Ammon's horn (tissue), 1 donor: ENCODE measurements at regions not wholly inside any gene's neighbourhood (a gene's known extent, or its start where the extent isn't known, plus 50 kb on each side); places are given as distances from the start of the nearest gene placed in this dataset.
"Not testable (repeated sequence)": the region's sequence is repeated elsewhere in the genome, so short reads cannot be mapped to it uniquely, and the experiment has no call there.

Experiments
- DNase-seq: peaks from one replicate; pipeline ENCODE4 v3.0.0-alpha.2; 2016; ENCODE audit warnings: low spot score

- peak; percentile 25 for DNase-seq
These were observed 61.9 kb downstream of the NPIPB5 start for GRCh38 chr16:22572331-22573224.

DNA sequence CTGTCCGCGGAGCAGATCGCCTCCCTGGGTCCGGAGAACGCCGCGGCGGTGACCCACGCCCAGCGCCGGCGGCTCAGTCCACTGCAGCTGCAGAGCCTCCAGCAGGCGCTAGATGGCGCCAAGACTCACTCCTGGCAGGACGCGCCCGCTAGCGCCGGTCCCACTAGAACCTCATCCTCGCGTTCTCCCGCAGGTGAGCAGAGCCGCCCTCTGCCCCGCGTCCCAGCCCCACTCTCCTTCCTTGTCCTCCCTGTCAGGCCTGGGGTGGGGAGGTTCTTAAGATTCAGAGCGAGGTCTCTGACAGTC lies 62.5 kb downstream of the NPIPB5 start:
- not testable (repeated sequence) for DNase-seq

GRCh38 chr16:22576506-22576905 lies 65.8 kb downstream of the NPIPB5 start:
- DNase-seq, result not testable (repeated sequence)

- not testable (repeated sequence) for DNase-seq
These were observed 72.5 kb downstream of the NPIPB5 start for GRCh38 chr16:22583195-22583594.

- DNase-seq, result not testable (repeated sequence)
These were observed 73.8 kb downstream of the NPIPB5 start for GRCh38 chr16:22584459-22584858.

GRCh38 chr16:22584941-22585340 lies 74.2 kb downstream of the NPIPB5 start:
- DNase-seq, result not testable (repeated sequence)

GRCh38 chr16:22585431-22585830 lies 74.7 kb downstream of the NPIPB5 start:
- DNase-seq, result not testable (repeated sequence)

DNA sequence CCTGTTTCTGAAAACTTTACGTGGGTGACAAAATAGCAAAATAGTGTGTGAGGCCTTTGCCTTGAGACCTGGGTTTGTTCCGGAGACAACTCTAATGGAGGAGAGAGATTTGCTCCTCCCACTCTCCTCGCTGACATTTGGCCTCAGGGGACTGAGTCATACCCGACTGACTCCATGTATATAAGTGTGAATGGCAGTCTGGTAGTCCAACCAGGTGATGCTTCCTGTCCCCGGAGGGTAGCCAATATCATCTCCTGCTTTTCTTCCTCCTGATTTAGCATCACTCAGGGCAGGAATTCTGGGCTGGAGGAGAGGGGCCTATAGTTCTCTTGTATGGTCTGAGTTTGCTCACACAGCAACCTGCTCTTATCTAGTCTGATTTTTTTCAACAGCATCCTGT lies 76.0 kb downstream of the NPIPB5 start:
- not testable (repeated sequence) for DNase-seq

- DNase-seq, result not testable (repeated sequence)
These were observed 79.1 kb downstream of the NPIPB5 start for GRCh38 chr16:22589757-22590156.

- DNase-seq, result not testable (repeated sequence)
These were observed 85.9 kb downstream of the NPIPB5 start for GRCh38 chr16:22596445-22597045.

DNA sequence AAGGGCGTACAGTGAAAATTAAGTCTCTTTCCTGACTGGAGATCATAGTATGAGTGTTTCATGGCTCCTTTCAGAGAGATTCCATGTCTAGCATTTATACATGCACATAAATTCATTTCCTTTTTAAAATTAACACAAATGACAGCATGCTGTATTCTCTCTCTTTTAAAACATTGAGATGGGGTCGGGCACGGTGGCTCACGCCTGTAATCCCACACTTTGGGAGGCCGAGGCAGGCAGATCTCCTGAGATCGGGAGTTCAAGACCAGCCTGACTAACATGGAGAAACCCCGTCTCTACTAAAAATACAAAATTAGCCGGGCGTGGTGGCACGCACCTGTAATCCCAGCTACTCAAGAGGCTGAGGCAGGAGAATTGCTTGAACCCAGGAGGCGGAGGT lies 93.1 kb downstream of the NPIPB5 start:
- not testable (repeated sequence) for DNase-seq

GRCh38 chr16:22606619-22607018 lies 95.9 kb downstream of the NPIPB5 start:
- DNase-seq, result not testable (repeated sequence)

DNA sequence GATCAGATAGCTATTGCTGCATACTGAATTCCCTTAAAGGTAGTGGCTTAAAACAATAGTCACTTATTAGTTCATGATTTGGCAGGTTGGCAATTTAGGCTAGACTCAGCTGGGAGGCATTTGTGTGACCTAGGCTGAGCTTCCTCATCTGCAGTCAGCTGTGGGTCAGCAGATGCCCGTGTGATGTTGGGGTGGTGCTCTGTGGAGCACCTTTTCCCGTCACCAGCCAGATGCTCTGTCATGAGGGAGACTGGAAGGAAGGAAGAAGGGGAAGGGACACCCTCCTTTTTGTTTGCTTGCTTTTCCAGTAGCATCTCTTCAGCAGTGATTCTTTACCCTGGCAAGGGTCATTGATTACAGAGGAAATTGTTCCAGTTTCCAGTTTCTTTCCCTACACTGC lies 99.1 kb downstream of the NPIPB5 start:
- not testable (repeated sequence) for DNase-seq

- DNase-seq, result not testable (repeated sequence)
These were observed 100.4 kb downstream of the NPIPB5 start for GRCh38 chr16:22611128-22611527.

GRCh38 chr16:22614271-22614947 lies 103.7 kb downstream of the NPIPB5 start:
- no peak for DNase-seq

- no peak for DNase-seq
These were observed 108.2 kb downstream of the NPIPB5 start for GRCh38 chr16:22618842-22619241.

- no peak for DNase-seq
These were observed 111.0 kb downstream of the NPIPB5 start for GRCh38 chr16:22621586-22622155.

GRCh38 chr16:22622703-22623102 lies 112.0 kb downstream of the NPIPB5 start:
- no peak for DNase-seq

- no peak for DNase-seq
These were observed 112.7 kb downstream of the NPIPB5 start for GRCh38 chr16:22623351-22623781.

DNA sequence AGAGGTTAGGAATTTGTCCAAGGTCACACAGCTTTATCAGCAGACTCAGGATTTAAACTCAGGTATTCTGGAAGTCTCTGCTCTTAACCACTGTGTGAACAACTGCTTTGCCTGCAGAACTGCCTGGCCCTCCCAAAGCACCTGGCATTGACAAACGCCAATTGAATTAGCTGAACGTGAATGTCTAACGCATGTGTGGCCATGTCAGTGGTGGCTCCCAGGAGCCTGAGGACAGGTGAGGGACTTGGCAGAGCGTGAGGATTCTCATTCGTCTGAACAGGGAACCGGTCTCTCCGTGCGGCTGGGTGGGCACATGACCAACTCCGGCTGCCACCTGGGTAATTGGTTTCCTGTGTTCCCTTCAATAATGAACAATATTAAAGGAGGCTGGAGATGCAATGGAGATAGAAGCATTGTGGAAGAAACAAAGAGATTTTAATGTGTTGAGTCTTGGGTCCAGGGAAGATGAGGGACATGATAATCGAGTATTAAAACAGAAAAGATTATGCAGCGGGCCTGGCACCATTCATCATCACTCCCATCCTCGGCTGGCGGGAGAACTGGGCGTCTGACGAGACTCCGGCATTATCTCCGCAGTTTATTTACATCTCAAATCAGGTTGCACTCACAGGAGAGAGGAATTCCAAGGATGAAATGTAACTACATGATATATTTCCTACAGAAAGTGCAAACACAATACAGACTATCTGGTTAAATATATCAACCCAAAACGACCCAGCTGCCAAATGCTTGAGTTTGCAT lies 113.5 kb downstream of the NPIPB5 start:
- no peak for DNase-seq

DNA sequence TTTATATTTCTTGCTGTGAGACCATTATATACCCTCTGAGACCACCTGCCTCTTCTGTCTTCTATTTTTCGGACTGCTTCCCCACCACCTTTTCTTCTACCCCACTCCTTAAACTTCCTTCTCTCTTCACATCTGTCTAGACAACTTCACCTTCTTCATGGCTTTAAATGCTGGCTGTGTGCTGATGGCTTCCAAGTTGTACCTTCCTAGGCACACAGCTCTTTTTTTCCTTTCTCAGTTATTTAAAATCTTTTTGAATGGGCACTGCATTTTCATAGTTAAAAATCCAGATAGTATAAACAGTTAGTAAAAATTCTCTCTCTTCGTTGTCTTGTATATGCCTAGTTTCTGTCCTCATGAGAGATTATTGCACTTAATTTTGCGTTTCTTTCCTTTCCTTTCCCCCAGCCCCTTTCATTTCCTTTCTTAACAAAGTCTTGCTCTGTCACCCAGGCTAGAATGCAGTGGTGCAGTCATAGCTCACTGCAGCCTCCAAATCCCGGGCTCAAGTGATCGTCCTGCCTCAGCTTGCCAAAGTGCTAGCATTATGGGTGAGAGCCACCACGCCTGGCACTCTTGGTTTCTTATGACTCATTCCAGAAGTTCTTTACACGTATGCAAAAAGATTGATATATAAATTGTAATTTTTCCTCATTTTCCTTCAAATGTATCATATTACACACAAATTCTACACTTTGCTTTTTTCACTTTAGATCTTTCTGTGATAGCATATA lies 114.3 kb downstream of the NPIPB5 start:
- no peak for DNase-seq
